A673 (cell line): ENCODE measurements at regions not wholly inside any gene's neighbourhood (a gene's known extent, or its start where the extent isn't known, plus 50 kb on each side); places are given as distances from the start of the nearest gene placed in this dataset.

Experiments
- EZH2 ChIP-seq: fragments of 200-600 bp; sonication (generic); IDR thresholded peaks from 2 replicates; pipeline ENCODE4 v1.6.1; 2017; ENCODE audit warnings: borderline replicate concordance, low read depth, mild to moderate bottlenecking, mixed read lengths, antibody characterized with exemption, low read length; ENCODE audit not compliant: poor library complexity, severe bottlenecking
- TF ChIP-seq, protein P1 (sequence below): fragments of 300-800, 200-600 bp; sonication (generic); conservative IDR thresholded peaks from 2 replicates; pipeline ENCODE4 v1.5.1; 2017; ENCODE audit warnings: low read depth, mild to moderate bottlenecking, antibody characterized with exemption, low read length, moderate library complexity, mixed read lengths

DNA sequence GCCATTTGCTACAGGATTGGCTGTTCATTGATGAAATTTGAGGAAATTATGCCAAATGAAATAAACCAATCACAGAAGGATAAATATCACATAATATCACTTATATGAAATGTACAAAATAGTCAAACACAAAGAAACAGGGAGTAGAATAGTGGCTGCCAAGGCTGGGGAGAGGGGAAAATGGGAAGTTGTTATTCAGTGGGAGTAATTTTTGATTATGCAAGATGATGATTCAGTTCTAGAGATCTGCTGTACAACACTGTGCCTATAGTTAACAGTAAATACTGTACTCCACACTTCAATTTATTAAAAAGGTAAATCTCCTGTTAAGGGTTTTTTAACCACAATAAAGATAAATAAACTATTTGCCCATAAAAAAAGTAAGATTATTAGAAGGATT is 101.1 kb downstream of the TMA16 start:
- TF ChIP-seq, protein P1, sequence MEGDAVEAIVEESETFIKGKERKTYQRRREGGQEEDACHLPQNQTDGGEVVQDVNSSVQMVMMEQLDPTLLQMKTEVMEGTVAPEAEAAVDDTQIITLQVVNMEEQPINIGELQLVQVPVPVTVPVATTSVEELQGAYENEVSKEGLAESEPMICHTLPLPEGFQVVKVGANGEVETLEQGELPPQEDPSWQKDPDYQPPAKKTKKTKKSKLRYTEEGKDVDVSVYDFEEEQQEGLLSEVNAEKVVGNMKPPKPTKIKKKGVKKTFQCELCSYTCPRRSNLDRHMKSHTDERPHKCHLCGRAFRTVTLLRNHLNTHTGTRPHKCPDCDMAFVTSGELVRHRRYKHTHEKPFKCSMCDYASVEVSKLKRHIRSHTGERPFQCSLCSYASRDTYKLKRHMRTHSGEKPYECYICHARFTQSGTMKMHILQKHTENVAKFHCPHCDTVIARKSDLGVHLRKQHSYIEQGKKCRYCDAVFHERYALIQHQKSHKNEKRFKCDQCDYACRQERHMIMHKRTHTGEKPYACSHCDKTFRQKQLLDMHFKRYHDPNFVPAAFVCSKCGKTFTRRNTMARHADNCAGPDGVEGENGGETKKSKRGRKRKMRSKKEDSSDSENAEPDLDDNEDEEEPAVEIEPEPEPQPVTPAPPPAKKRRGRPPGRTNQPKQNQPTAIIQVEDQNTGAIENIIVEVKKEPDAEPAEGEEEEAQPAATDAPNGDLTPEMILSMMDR = no peak
- TF ChIP-seq EZH2 = no peak
